Ishikawa (cell line): ENCODE measurements at regions not wholly inside any gene's neighbourhood (a gene's known extent, or its start where the extent isn't known, plus 50 kb on each side); places are given as distances from the start of the nearest gene placed in this dataset.

Source experiments
- CEBPB ChIP-seq: IDR thresholded peaks from 2 replicates; pipeline ENCODE4 v1.6.1; 2012
- CREB1 ChIP-seq: IDR thresholded peaks from 2 replicates; pipeline ENCODE4 v1.6.1; 2012; ENCODE audit warnings: low read depth
- EGR1 ChIP-seq: IDR thresholded peaks from 2 replicates; pipeline ENCODE4 v1.6.1; 2012
- EP300 ChIP-seq: IDR thresholded peaks from 2 replicates; pipeline ENCODE4 v1.6.1; 2012; ENCODE audit warnings: borderline replicate concordance
- FOXM1 ChIP-seq: IDR thresholded peaks from 2 replicates; pipeline ENCODE4 v1.6.1; 2012; ENCODE audit warnings: low read depth, borderline replicate concordance
- MAX ChIP-seq: IDR thresholded peaks from 2 replicates; pipeline ENCODE4 v1.6.1; 2012
- NFIC ChIP-seq: IDR thresholded peaks from 2 replicates; pipeline ENCODE4 v1.6.1; 2012
- RAD21 ChIP-seq: IDR thresholded peaks from 2 replicates; pipeline ENCODE4 v1.6.1; 2012; ENCODE audit warnings: low read depth
- REST ChIP-seq: IDR thresholded peaks from 2 replicates; pipeline ENCODE4 v1.6.1; 2012; ENCODE audit warnings: low read depth, mild to moderate bottlenecking
- TAF1 ChIP-seq: IDR thresholded peaks from 2 replicates; pipeline ENCODE4 v1.6.1; 2012; ENCODE audit warnings: low read depth, mild to moderate bottlenecking
- TCF12 ChIP-seq: IDR thresholded peaks from 2 replicates; pipeline ENCODE4 v1.6.1; 2012; ENCODE audit warnings: low read depth
- TEAD4 ChIP-seq: IDR thresholded peaks from 2 replicates; pipeline ENCODE4 v1.6.1; 2012
- USF1 ChIP-seq: IDR thresholded peaks from 2 replicates; pipeline ENCODE4 v1.6.1; 2012
- YY1 ChIP-seq: IDR thresholded peaks from 2 replicates; pipeline ENCODE4 v1.6.1; 2012; ENCODE audit warnings: low read depth
- ZBTB7A ChIP-seq: IDR thresholded peaks from 2 replicates; pipeline ENCODE4 v1.6.1; 2012; ENCODE audit warnings: low read depth

GRCh38 chr7:35854311-35854710, 53.5 kb downstream of the SEPTIN7 start:
- TF ChIP-seq FOXM1 (no peak), NFIC (no peak), CEBPB (no peak), CREB1 (no peak), TAF1 (no peak), EP300 (no peak), ZBTB7A (no peak), USF1 (no peak), TCF12 (no peak), EGR1 (no peak)

DNA sequence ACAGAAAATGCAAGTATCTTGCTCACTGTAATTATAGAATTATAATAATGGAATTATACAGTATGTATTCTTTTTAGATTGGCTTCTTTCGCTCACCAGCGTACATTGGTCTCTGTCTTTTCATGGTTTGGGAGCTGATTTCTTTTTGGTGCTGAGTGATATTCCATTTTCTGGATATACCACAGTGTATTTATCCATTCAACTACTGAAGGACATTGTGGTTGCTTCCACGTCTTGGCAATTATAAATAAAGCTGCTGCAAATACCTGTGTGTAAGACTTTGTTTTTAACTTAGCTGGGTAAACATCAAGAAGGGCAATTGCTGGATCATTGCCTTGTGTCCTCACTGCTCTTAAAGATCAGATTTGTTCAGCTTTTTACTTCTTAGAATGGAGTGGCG, 55.3 kb downstream of the SEPTIN7 start:
- TF ChIP-seq MAX, result no peak
- no peak for TF ChIP-seq ZBTB7A
- no peak for TF ChIP-seq NFIC
- no peak for TF ChIP-seq CEBPB

DNA sequence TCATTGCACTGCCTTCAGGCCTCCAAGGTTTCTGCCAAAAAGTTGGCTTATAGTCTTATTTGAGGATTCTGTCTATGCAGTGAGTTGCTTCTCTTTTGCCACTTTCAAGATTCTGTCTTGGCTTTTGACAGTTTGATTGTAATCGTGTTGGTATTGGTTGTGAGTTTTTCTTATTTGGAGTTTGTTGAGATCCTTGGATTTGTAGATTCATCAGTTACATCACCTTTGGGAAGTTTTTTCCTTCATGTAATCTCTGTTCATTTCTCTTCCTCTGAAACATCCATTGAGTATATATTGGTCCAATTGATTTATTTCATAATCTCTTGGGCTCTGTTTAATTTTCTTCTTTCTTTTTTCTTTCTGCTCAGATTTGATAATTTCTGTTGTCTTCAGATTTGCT, 59.8 kb downstream of the SEPTIN7 start:
- no peak for TF ChIP-seq CEBPB
- TF ChIP-seq NFIC, result no peak
- no peak for TF ChIP-seq MAX
- no peak for TF ChIP-seq TAF1
- no peak for TF ChIP-seq TEAD4
- no peak for TF ChIP-seq EP300
- TF ChIP-seq TCF12, result no peak
- TF ChIP-seq REST, result no peak
- TF ChIP-seq YY1, result no peak
- no peak for TF ChIP-seq ZBTB7A
- no peak for TF ChIP-seq CREB1
- no peak for TF ChIP-seq FOXM1
- no peak for TF ChIP-seq RAD21
- no peak for TF ChIP-seq EGR1
- TF ChIP-seq USF1, result no peak

DNA sequence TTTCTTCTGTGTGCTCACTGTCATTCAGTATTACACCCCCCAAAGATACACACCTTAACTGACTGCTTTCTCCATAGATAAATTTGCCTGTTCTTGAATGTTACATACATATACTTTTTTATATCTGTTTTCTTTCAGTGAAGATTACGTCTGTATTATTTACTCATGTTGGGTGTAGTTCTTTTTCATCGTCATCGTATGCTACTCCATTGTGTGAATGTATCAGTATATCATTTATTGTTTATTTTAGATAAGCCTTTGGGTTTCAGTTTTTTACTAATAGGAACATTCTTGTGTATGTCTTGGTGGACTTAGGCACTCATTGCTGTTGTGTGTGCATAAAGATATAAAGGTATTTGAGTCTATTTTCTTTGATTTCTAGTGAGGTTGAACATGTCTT, 64.4 kb downstream of the SEPTIN7 start:
- TF ChIP-seq EP300 (no peak), USF1 (no peak), CREB1 (no peak), EGR1 (no peak), CEBPB (no peak), TAF1 (no peak), REST (no peak), MAX (no peak), NFIC (no peak), FOXM1 (no peak), TCF12 (no peak), ZBTB7A (no peak), RAD21 (no peak), YY1 (no peak), TEAD4 (no peak)

GRCh38 chr7:35866186-35866585, 65.3 kb downstream of the SEPTIN7 start:
- TF ChIP-seq TEAD4 (no peak), ZBTB7A (no peak), NFIC (no peak), CEBPB (no peak), EGR1 (no peak), MAX (no peak), REST (no peak)
